ENCODE measurements at regions not wholly inside any gene's neighbourhood (a gene's known extent, or its start where the extent isn't known, plus 50 kb on each side); places are given as distances from the start of the nearest gene placed in this dataset.
A peak's percentile ranks its signal among the peaks of the same experiment; 100 is the strongest.

GRCh38 chr14:25765909-25766308 is 716.0 kb upstream of the STXBP6 start:
- H2AFZ ChIP-seq (ENCODE audit: insufficient read depth, low read length, poor library complexity): no peak overlapping the region
- WGBS (ENCODE audit: extremely low coverage, insufficient coverage, insufficient read length): no CpG with 5 or more reads among the region's 3 CpGs
- no peak overlapping the region for H4K12ac ChIP-seq (ENCODE audit: low read depth, low read length)
- no peak overlapping the region for H2BK120ac ChIP-seq (ENCODE audit: insufficient read depth, low read length, poor library complexity)
- H3K4ac ChIP-seq (ENCODE audit: low read depth, low read length): no peak overlapping the region
- no peak overlapping the region for H3K14ac ChIP-seq (ENCODE audit: low read length)
- no peak for DNase-seq
- no peak overlapping the region for H3K27ac ChIP-seq (ENCODE audit: low read depth, low read length)
- no peaks in the 10 kb centered on the region for H3K79me2 ChIP-seq (ENCODE audit: control insufficient read depth, insufficient read depth, low read length, poor library complexity)
- H3K9ac ChIP-seq (ENCODE audit: low read length): no peak overlapping the region
- H3K27me3 ChIP-seq (ENCODE audit: insufficient read depth, low read length): no peaks in the 10 kb centered on the region
- no peaks in the 10 kb centered on the region for H3K9me3 ChIP-seq (ENCODE audit: insufficient read depth, low read depth, low read length)
- H3K4me1 ChIP-seq (ENCODE audit: control insufficient read depth in 1 of 2, insufficient read depth in 2 of 2, low read length in 2 of 2): no peaks in the 10 kb centered on the region
- H3K36me3 ChIP-seq (ENCODE audit: control insufficient read depth in 1 of 2, insufficient read depth in 2 of 2, low read length in 2 of 2): no peaks in the 10 kb centered on the region
- no peak overlapping the region for H3K18ac ChIP-seq (ENCODE audit: low read length)
- H2BK12ac ChIP-seq (ENCODE audit: low read length): no peak overlapping the region
- H3K79me1 ChIP-seq (ENCODE audit: low read length): no peaks in the 10 kb centered on the region
- no peak overlapping the region for H4K91ac ChIP-seq (ENCODE audit: low read depth, low read length)
- H3K23ac ChIP-seq (ENCODE audit: low read length): no peak overlapping the region
- no peak overlapping the region for H3K4me2 ChIP-seq (ENCODE audit: low read length)
- no peak overlapping the region for H2BK5ac ChIP-seq (ENCODE audit: low read depth, low read length, poor library complexity)
- no peak overlapping the region for H3K4me3 ChIP-seq (ENCODE audit: low read depth, low read length)
- no peak overlapping the region for H4K8ac ChIP-seq (ENCODE audit: low read depth, low read length)
- no peak overlapping the region for H2AK5ac ChIP-seq (ENCODE audit: low read length)

GRCh38 chr14:25759920-25760655 is 710.1 kb upstream of the STXBP6 start:
- Histone ChIP-seq H2AK5ac (ENCODE audit: low read length) (no peak overlapping the region), H3K79me1 (ENCODE audit: low read length) (no peaks in the 10 kb centered on the region), H3K9ac (ENCODE audit: low read length) (no peak overlapping the region), H3K27ac (ENCODE audit: low read depth, low read length) (no peak overlapping the region), H4K8ac (ENCODE audit: low read depth, low read length) (no peak overlapping the region), H3K4ac (ENCODE audit: low read depth, low read length) (no peak overlapping the region), H2BK12ac (ENCODE audit: low read length) (no peak overlapping the region), H3K14ac (ENCODE audit: low read length) (no peak overlapping the region), H3K27me3 (ENCODE audit: insufficient read depth, low read length) (no peaks in the 10 kb centered on the region), H2BK120ac (ENCODE audit: insufficient read depth, low read length, poor library complexity) (no peak overlapping the region), H3K4me3 (ENCODE audit: low read depth, low read length) (no peak overlapping the region), H2BK5ac (ENCODE audit: low read depth, low read length, poor library complexity) (no peak overlapping the region), H3K23ac (ENCODE audit: low read length) (peak overlapping the region; percentile 13), H3K18ac (ENCODE audit: low read length) (no peak overlapping the region), H2AFZ (ENCODE audit: insufficient read depth, low read length, poor library complexity) (no peak overlapping the region), H4K91ac (ENCODE audit: low read depth, low read length) (no peak overlapping the region), H3K4me2 (ENCODE audit: low read length) (no peak overlapping the region), H3K79me2 (ENCODE audit: control insufficient read depth, insufficient read depth, low read length, poor library complexity) (no peaks in the 10 kb centered on the region), H3K9me3 (ENCODE audit: insufficient read depth, low read depth, low read length) (no peaks in the 10 kb centered on the region), H3K4me1 (ENCODE audit: control insufficient read depth in 1 of 2, insufficient read depth in 2 of 2, low read length in 2 of 2) (no peaks in the 10 kb centered on the region), H4K12ac (ENCODE audit: low read depth, low read length) (no peak overlapping the region), H3K36me3 (ENCODE audit: control insufficient read depth in 1 of 2, insufficient read depth in 2 of 2, low read length in 2 of 2) (no peaks in the 10 kb centered on the region)
- no CpG with 5 or more reads among the region's 9 CpGs for WGBS (ENCODE audit: extremely low coverage, insufficient coverage, insufficient read length)
- DNase-seq: no peak

- H3K27me3 ChIP-seq (ENCODE audit: insufficient read depth, low read length): no peaks in the 10 kb centered on the region
- H2AFZ ChIP-seq (ENCODE audit: insufficient read depth, low read length, poor library complexity): no peak overlapping the region
- no peak overlapping the region for H2BK12ac ChIP-seq (ENCODE audit: low read length)
- H3K79me1 ChIP-seq (ENCODE audit: low read length): no peaks in the 10 kb centered on the region
- H3K9me3 ChIP-seq (ENCODE audit: insufficient read depth, low read depth, low read length): no peaks in the 10 kb centered on the region
- no peaks in the 10 kb centered on the region for H3K36me3 ChIP-seq (ENCODE audit: control insufficient read depth in 1 of 2, insufficient read depth in 2 of 2, low read length in 2 of 2)
- no CpG with 5 or more reads among the region's 2 CpGs for WGBS (ENCODE audit: extremely low coverage, insufficient coverage, insufficient read length)
- no peak overlapping the region for H3K4me2 ChIP-seq (ENCODE audit: low read length)
- H3K23ac ChIP-seq (ENCODE audit: low read length): no peak overlapping the region
- H3K4me3 ChIP-seq (ENCODE audit: low read depth, low read length): no peak overlapping the region
- H3K18ac ChIP-seq (ENCODE audit: low read length): no peak overlapping the region
- H2BK5ac ChIP-seq (ENCODE audit: low read depth, low read length, poor library complexity): no peak overlapping the region
- H3K79me2 ChIP-seq (ENCODE audit: control insufficient read depth, insufficient read depth, low read length, poor library complexity): no peaks in the 10 kb centered on the region
- no peak overlapping the region for H4K12ac ChIP-seq (ENCODE audit: low read depth, low read length)
- no peaks in the 10 kb centered on the region for H3K4me1 ChIP-seq (ENCODE audit: control insufficient read depth in 1 of 2, insufficient read depth in 2 of 2, low read length in 2 of 2)
- H4K8ac ChIP-seq (ENCODE audit: low read depth, low read length): no peak overlapping the region
- no peak for DNase-seq
- no peak overlapping the region for H3K9ac ChIP-seq (ENCODE audit: low read length)
- H3K4ac ChIP-seq (ENCODE audit: low read depth, low read length): no peak overlapping the region
- no peak overlapping the region for H4K91ac ChIP-seq (ENCODE audit: low read depth, low read length)
- H2BK120ac ChIP-seq (ENCODE audit: insufficient read depth, low read length, poor library complexity): no peak overlapping the region
- no peak overlapping the region for H2AK5ac ChIP-seq (ENCODE audit: low read length)
- no peak overlapping the region for H3K27ac ChIP-seq (ENCODE audit: low read depth, low read length)
- no peak overlapping the region for H3K14ac ChIP-seq (ENCODE audit: low read length)
These were observed 709.3 kb upstream of the STXBP6 start for GRCh38 chr14:25759256-25759655.

GRCh38 chr14:25757364-25757763 is 707.4 kb upstream of the STXBP6 start:
- Histone ChIP-seq H4K8ac (ENCODE audit: low read depth, low read length) (no peak overlapping the region), H3K18ac (ENCODE audit: low read length) (no peak overlapping the region), H2AK5ac (ENCODE audit: low read length) (no peak overlapping the region), H3K36me3 (ENCODE audit: control insufficient read depth in 1 of 2, insufficient read depth in 2 of 2, low read length in 2 of 2) (no peaks in the 10 kb centered on the region), H3K27me3 (ENCODE audit: insufficient read depth, low read length) (no peaks in the 10 kb centered on the region), H3K9me3 (ENCODE audit: insufficient read depth, low read depth, low read length) (no peaks in the 10 kb centered on the region), H3K4me1 (ENCODE audit: control insufficient read depth in 1 of 2, insufficient read depth in 2 of 2, low read length in 2 of 2) (no peaks in the 10 kb centered on the region), H4K91ac (ENCODE audit: low read depth, low read length) (no peak overlapping the region), H2BK120ac (ENCODE audit: insufficient read depth, low read length, poor library complexity) (no peak overlapping the region), H2BK5ac (ENCODE audit: low read depth, low read length, poor library complexity) (no peak overlapping the region), H3K23ac (ENCODE audit: low read length) (no peak overlapping the region), H3K4me2 (ENCODE audit: low read length) (no peak overlapping the region), H3K14ac (ENCODE audit: low read length) (no peak overlapping the region), H3K9ac (ENCODE audit: low read length) (no peak overlapping the region), H2BK12ac (ENCODE audit: low read length) (no peak overlapping the region), H3K4me3 (ENCODE audit: low read depth, low read length) (no peak overlapping the region), H3K79me2 (ENCODE audit: control insufficient read depth, insufficient read depth, low read length, poor library complexity) (no peaks in the 10 kb centered on the region), H2AFZ (ENCODE audit: insufficient read depth, low read length, poor library complexity) (no peak overlapping the region), H3K27ac (ENCODE audit: low read depth, low read length) (no peak overlapping the region), H4K12ac (ENCODE audit: low read depth, low read length) (no peak overlapping the region), H3K79me1 (ENCODE audit: low read length) (no peaks in the 10 kb centered on the region), H3K4ac (ENCODE audit: low read depth, low read length) (no peak overlapping the region)
- DNase-seq: no peak
- no CpG with 5 or more reads among the region's 3 CpGs for WGBS (ENCODE audit: extremely low coverage, insufficient coverage, insufficient read length)
